ENCODE measurements at regions not wholly inside any gene's neighbourhood (a gene's known extent, or its start where the extent isn't known, plus 50 kb on each side); places are given as distances from the start of the nearest gene placed in this dataset.

- H3K27ac Mint-ChIP-seq, result no peak overlapping the region
- H3K4me1 Mint-ChIP-seq, result no peaks in the 10 kb centered on the region
- intact Hi-C loops (cut with micrococcal nuclease), result no loop called here
- no peak for DNase-seq
- ChIA-PET CTCF (no interaction called here), POLR2A (no interaction called here)
- peaks cover 5% of the 10 kb centered on the region for H3K27me3 Mint-ChIP-seq
- TF ChIP-seq CTCF (IDR thresholded peaks at IDR 0.05), result no peak
- no peak overlapping the region for H3K4me3 Mint-ChIP-seq
- no peaks in the 10 kb centered on the region for H3K36me3 Mint-ChIP-seq (ENCODE audit: low read depth)
- H3K9me3 Mint-ChIP-seq, result no peaks in the 10 kb centered on the region
- ATAC-seq (ENCODE audit: low read depth), result no peak
Observed at GRCh38 chr1:119298687-119299303, 69.8 kb upstream of the HAO2 start.

GRCh38 chr1:119302011-119302410 lies 66.6 kb upstream of the HAO2 start:
- no peak overlapping the region for H3K27ac Mint-ChIP-seq
- peaks cover 7% of the 10 kb centered on the region for H3K27me3 Mint-ChIP-seq
- no peak for TF ChIP-seq CTCF (IDR thresholded peaks at IDR 0.05)
- no peaks in the 10 kb centered on the region for H3K9me3 Mint-ChIP-seq
- no peak overlapping the region for H3K4me3 Mint-ChIP-seq
- intact Hi-C loops (cut with micrococcal nuclease), result no loop called here
- CTCF ChIA-PET, result no interaction called here
- no peaks in the 10 kb centered on the region for H3K36me3 Mint-ChIP-seq (ENCODE audit: low read depth)
- ATAC-seq (ENCODE audit: low read depth) (no peak), DNase-seq (no peak)
- POLR2A ChIA-PET, result no interaction called here
- H3K4me1 Mint-ChIP-seq, result no peaks in the 10 kb centered on the region

- Mint-ChIP-seq H3K4me1 (no peaks in the 10 kb centered on the region), H3K27ac (no peak overlapping the region), H3K27me3 (peaks cover 18% of the 10 kb centered on the region), H3K4me3 (no peak overlapping the region), H3K9me3 (no peaks in the 10 kb centered on the region), H3K36me3 (ENCODE audit: low read depth) (no peaks in the 10 kb centered on the region)
- intact Hi-C loops (cut with micrococcal nuclease), result no loop called here
- no peak for ATAC-seq (ENCODE audit: low read depth)
- POLR2A ChIA-PET, result no interaction called here
- DNase-seq, result no peak
- no peak for TF ChIP-seq CTCF (IDR thresholded peaks at IDR 0.05)
- CTCF ChIA-PET, result no interaction called here
Observed at GRCh38 chr1:119308130-119308700, 60.4 kb upstream of the HAO2 start.

GRCh38 chr1:119308806-119309205 lies 59.8 kb upstream of the HAO2 start:
- ChIA-PET POLR2A (no interaction called here), CTCF (no interaction called here)
- Mint-ChIP-seq H3K27me3 (peaks cover 16% of the 10 kb centered on the region), H3K4me3 (no peak overlapping the region), H3K27ac (no peak overlapping the region), H3K36me3 (ENCODE audit: low read depth) (no peaks in the 10 kb centered on the region), H3K4me1 (no peaks in the 10 kb centered on the region), H3K9me3 (no peaks in the 10 kb centered on the region)
- ATAC-seq (ENCODE audit: low read depth), result no peak
- no peak for TF ChIP-seq CTCF (IDR thresholded peaks at IDR 0.05)
- intact Hi-C loops (cut with micrococcal nuclease), result no loop called here
- no peak for DNase-seq

- Mint-ChIP-seq H3K4me3 (no peak overlapping the region), H3K36me3 (ENCODE audit: low read depth) (no peaks in the 10 kb centered on the region), H3K27ac (no peak overlapping the region), H3K27me3 (peaks cover 14% of the 10 kb centered on the region), H3K9me3 (no peaks in the 10 kb centered on the region), H3K4me1 (no peaks in the 10 kb centered on the region)
- ATAC-seq (ENCODE audit: low read depth) (no peak), DNase-seq (no peak)
- ChIA-PET CTCF (no interaction called here), POLR2A (no interaction called here)
- intact Hi-C loops (cut with micrococcal nuclease), result no loop called here
- TF ChIP-seq CTCF (IDR thresholded peaks at IDR 0.05), result no peak
Observed at GRCh38 chr1:119310301-119310700, 58.3 kb upstream of the HAO2 start.
